ENCODE measurements at regions not wholly inside any gene's neighbourhood (a gene's known extent, or its start where the extent isn't known, plus 50 kb on each side); places are given as distances from the start of the nearest gene placed in this dataset.

GRCh38 chr1:82721702-82722101, 921.0 kb downstream of the ADGRL2 start:
- no peak for DNase-seq

GRCh38 chr1:82718719-82719419, 918.1 kb downstream of the ADGRL2 start:
- no peak for DNase-seq

GRCh38 chr1:82710091-82710490, 909.4 kb downstream of the ADGRL2 start:
- DNase-seq: no peak

DNA sequence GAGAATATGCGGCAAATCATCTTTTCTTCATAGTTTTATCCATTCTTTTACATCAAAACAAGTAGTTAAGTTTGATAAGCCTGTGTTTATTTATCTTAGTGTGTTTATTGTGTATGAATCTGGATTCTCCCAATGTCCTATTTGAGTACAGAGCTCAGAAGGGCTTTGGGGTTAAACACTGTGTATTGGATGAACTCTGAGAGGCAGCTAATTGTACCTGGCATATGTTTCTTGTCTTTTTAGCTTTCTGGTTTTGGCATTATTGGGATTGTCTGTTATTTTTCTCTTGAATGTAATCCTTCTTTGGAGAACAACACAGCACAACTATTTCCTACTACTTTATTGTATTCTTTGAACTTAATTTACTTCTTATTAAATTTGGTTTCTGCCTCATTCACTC, 906.9 kb downstream of the ADGRL2 start:
- no peak for DNase-seq

DNA sequence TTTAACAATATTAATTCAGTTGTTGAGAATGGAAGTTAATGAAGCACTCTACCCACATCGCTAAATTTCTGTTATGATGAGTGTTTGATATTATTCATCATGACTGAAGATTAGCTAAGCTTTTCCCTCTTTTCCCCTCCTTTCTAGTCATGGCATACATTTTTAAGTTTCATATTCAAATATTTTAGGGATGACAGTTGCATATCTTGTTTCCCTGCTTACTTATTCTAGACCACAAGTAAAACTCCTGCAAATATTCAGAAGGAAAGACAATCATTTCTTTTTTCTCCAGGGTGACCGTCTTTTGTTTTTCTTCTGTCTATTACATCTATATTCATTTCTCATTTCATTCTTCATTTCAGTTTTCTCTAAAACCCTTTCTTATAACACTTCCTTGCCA, 906.0 kb downstream of the ADGRL2 start:
- DNase-seq: no peak

DNA sequence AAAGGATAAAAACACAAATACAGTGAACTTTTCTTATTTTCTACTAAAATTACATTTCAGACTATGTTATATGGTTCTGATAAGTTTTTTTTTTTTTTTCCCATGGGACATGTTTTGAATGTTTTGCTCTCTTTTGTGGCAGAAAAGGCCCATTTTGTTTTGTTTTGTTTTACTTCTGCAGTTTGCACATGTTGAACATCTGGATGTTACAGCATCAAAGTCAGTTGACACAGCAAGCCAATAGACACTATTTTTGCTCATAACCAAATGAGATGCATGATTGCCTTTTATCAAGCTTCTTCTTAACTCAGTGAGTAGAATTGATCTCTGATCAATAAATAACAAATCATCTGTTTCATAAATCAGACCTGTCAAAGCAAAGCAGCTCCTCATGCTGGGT, 904.2 kb downstream of the ADGRL2 start:
- DNase-seq: no peak

- DNase-seq: no peak
Measured at GRCh38 chr1:82704393-82704792, 903.7 kb downstream of the ADGRL2 start.

DNA sequence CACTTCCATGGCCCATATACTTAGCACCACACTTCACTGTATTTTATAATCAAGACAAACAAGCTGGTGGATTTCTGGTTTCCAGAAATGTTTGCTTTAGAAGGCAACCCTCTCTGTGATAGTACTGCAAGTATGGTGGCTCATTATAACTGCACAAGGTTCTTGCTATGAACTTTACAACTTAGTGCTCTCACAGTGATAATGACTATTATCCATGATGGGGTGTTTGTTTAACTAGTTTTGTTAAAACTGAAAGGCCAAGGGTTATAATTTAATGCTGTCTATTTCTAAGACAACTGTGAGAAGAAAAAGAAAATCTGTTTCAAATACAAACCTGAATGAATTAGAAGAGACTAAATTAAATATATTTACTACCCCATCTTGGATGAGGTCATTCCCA, 903.2 kb downstream of the ADGRL2 start:
- no peak for DNase-seq

- no peak for DNase-seq
Measured at GRCh38 chr1:82700476-82700875, 899.7 kb downstream of the ADGRL2 start.

GRCh38 chr1:82697965-82698364, 897.2 kb downstream of the ADGRL2 start:
- DNase-seq: no peak

- DNase-seq: no peak
Measured at GRCh38 chr1:82695443-82695842, 894.7 kb downstream of the ADGRL2 start.

- no peak for DNase-seq
Measured at GRCh38 chr1:82690411-82690810, 889.7 kb downstream of the ADGRL2 start.

- DNase-seq: no peak
Measured at GRCh38 chr1:82689217-82689616, 888.5 kb downstream of the ADGRL2 start.

GRCh38 chr1:82686774-82687173, 886.0 kb downstream of the ADGRL2 start:
- no peak for DNase-seq

DNA sequence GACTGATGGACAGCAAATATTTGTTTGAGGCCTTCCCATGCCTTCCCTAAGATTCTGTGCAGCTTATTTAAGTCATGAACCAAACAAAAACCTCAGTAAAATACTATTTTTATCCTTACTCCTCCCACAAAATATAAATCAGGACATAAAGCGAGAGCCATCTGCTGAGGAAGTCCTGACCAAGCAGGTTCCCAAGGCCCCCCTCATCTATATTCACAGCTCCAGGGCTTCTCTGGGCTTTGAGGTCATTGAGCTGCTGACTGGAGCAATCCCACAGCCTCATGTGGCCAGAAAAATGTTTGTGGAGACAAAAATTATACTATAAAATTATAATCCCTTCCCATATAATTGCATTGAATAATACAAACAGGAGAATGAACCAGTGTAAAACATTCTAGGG, 846.2 kb downstream of the ADGRL2 start:
- no peak for DNase-seq

- no peak for DNase-seq
Measured at GRCh38 chr1:82646336-82646735, 845.6 kb downstream of the ADGRL2 start.

- DNase-seq: no peak
Measured at GRCh38 chr1:82644186-82644915, 843.6 kb downstream of the ADGRL2 start.

GRCh38 chr1:82640352-82640751, 839.6 kb downstream of the ADGRL2 start:
- no peak for DNase-seq

DNA sequence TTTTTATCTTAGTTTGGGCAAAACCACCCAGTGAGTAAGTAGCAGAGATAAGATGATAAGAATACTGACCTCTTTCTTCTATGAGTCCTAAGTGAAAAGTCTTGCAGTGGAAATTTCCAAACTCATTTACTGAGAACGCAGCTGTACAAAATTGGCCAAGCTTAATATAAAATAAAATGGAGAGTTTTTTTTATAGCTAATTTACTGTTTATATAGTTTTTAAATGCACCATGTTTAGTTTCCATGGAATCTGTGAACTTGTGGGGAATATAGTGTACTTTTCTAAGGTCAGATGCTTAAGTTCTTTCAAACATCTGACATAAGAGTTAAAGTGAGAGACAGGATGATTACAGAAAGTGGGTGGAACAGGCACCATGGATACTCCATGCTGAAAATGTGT, 833.5 kb downstream of the ADGRL2 start:
- no peak for DNase-seq

- no peak for DNase-seq
Measured at GRCh38 chr1:82632155-82632554, 831.4 kb downstream of the ADGRL2 start.

DNA sequence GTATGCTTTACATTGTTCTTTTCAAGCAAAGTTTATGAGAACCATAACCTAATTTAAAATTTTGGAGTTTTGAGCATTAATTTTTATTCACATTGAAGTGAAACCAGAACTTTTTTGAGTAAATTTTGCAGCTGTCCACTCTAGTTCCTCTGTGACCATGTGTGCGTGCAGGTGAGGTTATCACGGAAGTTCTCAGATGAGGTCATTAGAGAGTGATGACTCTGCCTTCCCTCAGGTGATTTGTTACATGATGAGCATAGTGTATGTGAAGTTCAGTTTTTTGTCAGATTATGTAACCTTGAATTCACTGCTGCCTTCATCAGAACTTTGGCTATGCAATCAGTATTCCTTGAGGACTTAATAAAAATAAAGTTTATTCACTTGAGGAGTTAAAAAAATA, 828.2 kb downstream of the ADGRL2 start:
- no peak for DNase-seq

DNA sequence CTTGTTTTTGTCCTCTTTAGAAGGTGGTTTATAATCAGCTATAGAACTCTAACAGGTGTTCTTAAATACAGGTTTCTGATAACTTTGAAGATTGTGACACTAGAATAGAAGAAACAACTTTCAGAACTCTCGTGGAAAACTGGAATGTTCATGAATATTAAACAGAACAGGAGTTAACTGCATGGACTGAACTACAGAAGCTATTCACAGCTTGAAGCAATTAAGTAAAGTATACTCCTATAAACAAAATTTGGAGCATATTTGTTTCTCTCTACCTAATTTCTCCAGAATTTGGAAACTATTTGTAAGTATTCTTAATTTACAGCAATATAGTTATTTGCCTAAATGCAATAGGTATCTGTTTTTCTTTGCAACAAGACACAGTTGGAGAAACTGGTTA, 824.8 kb downstream of the ADGRL2 start:
- no peak for DNase-seq

GRCh38 chr1:82621076-82621475, 820.3 kb downstream of the ADGRL2 start:
- DNase-seq: no peak

DNA sequence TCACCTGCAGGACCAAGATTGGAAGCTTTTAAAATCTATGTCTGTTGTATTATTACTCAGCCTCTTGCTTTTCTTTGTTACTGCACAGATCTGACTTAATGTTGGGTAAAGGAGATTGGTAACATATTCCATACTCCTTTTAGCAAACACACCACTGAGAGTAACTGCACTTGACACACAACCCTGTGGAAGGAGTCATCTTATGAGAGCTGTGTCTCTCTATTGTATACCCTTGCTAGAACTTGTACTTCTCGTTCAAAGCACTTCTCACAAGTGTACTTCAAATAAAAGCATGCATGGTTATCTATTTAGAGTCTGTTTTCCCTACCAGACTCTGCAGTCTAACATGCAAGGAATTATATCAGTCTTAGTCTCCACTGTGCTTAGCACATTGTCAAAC, 813.4 kb downstream of the ADGRL2 start:
- DNase-seq: no peak

- DNase-seq: no peak
Measured at GRCh38 chr1:82612986-82613385, 812.3 kb downstream of the ADGRL2 start.

All from bone marrow (tissue), 2 donors.